ENCODE measurements at regions not wholly inside any gene's neighbourhood (a gene's known extent, or its start where the extent isn't known, plus 50 kb on each side); places are given as distances from the start of the nearest gene placed in this dataset.
A peak's percentile ranks its signal among the peaks of the same experiment; 100 is the strongest.
"Not testable (repeated sequence)": the region's sequence is repeated elsewhere in the genome, so short reads cannot be mapped to it uniquely, and the experiment has no call there.

DNA sequence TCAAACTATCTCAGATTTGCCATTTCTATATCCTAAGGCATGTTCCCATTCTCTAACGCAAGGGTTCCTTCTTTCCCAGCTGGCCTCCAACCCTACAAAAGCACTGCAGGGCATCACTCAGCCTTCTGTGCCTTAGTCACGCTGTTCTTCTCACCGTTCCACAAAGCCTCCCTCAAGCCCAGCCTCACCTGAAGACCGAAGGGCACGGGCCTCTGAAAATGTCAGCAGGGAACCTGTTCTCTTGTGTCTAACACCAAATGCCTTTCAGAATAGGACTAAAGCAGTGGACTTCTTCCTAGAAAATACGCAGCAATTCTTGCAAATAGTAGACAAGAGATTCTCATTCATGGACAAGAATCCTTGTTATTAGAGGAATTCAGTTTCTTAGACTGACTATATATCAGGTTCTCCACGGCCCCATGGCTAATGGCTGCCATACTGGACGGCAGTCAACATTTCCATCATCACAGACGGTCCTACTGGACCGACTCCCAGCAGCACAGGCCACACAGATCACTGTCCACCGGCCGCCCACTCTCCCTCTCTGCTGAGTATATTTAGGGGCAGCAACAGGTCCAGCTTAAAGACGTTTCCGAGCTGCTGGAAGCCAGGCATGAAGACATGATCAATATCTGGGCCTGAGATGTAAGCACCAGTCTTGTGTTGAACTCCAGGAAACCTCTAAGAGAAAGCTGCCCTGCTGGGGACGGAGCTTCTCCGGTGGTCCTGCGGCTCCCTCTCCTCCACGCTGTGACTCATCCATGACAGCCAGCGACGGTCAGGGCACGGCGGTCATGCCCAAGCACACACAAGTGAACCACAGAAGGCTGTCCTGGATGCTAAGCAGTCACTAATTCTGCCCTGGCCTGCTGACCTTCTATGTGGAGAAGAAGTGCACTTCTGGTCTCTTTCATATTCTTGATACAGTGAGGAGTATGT is 61.8 kb upstream of the TNK2 start:
- not testable (repeated sequence) for DNase-seq

- not testable (repeated sequence) for DNase-seq
Measured at GRCh38 chr3:195969341-195969740, 61.0 kb upstream of the TNK2 start.

- not testable (repeated sequence) for DNase-seq
Measured at GRCh38 chr3:195968104-195968503, 59.8 kb upstream of the TNK2 start.

DNA sequence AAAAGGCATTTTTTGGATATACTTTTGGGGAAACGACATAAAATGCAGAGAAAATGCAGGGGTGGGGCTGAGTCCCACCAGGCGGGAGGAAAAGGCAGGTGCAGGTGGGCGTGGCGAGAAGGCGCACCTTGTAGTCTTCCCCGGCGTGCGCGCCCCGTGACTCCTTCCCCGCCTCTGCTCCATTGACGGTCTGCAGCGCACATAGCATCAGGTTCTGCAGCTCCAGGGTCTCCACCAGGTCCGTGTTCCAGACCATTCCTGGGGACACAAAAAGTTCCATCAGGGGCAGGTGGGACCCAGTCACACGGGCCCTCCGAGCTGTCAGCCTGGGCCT is 59.0 kb upstream of the TNK2 start:
- DNase-seq = not testable (repeated sequence)

DNA sequence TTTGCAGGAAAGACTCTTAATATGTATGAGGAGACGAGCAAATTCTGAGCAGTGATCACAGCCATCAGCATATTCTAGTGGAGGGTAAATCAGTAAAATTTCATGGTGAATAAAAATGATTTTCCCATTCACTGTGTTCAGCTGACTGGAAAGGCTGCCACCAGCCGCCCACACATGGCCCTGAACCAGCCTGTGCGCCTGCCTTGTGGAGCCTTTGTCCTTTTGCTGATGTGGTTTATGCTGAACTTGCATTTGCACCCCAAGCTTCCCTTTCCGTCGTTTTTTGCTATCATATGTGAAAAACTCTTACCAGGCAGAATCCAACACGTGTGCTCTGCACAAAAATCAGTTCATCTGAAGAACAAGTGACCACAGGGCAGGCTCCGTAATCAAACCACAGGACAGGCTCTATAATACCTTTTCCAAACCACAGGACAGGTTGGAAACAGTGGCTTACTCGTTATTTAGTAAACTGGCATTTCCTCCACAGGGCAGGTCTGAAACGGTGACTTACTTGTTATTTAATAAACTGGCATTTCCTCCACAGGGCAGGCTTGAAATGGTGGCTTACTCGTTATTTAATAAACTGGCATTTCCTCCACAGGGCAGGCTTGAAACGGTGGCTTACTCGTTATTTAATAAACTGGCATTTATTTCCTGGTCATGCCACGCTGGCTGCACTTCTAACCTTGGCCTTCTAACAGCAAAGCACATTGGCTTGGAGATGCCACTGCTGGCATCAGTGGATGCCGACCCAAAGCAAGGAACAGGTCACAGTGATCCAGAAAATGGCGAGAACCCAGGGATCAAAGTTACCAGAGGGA is 58.4 kb upstream of the TNK2 start:
- not testable (repeated sequence) for DNase-seq

- not testable (repeated sequence) for DNase-seq
Measured at GRCh38 chr3:195965217-195965616, 56.9 kb upstream of the TNK2 start.

- DNase-seq = not testable (repeated sequence)
Measured at GRCh38 chr3:195964318-195965107, 56.2 kb upstream of the TNK2 start.

- DNase-seq = not testable (repeated sequence)
Measured at GRCh38 chr3:195962222-195962621, 53.9 kb upstream of the TNK2 start.

DNA sequence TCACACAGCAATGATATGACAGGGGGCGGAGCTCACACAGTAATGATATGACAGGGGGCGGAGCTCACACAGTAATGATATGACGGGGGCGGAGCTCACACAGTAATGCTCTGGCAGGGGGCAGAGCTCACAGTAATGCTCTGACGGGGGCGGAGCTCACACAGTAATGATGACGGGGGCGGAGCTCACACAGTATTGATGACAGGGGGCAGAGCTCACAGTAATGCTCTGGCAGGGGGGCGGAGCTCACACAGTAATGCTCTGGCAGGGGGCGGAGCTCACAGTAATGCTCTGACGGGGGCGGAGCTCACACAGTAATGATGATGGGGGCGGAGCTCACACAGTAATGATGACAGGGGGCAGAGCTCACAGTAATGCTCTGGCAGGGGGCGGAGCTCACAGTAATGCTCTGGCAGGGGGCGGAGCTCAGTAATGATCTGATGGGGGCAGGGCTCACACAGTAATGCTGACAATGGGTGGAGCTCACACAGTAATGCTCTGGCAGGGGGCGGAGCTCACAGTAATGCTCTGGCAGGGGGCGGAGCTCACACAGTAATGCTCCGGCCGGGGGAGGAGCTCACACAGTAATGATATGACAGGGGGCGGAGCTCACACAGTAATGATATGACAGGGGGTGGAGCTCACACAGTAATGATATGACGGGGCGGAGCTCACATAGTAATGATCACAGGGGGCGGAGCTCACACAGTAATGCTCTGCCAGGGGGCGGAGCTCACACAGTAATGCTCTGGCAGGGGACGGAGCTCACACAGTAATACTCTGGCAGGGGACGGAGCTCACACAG is 52.8 kb upstream of the TNK2 start:
- peak; percentile 54 for DNase-seq

DNA sequence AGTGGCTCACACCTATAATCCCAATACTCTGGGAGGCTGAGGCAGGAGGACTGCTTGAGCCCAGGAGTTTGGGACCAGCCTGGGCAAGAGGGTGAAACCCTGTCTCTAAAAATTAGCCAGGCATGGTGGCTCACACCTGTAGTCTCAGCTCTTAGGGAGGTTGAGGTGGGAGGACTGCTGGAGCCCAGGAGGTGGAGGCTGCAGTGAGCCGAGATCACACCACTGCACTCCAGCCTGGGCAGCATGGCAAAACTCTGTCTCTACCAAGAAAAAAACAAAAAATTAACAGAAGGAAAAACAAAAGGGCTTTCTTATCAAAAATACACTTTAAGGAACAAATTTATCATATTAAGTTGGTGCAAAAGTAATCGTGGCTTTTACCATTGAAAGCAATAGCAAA is 51.8 kb upstream of the TNK2 start:
- DNase-seq = not testable (repeated sequence)

- not testable (repeated sequence) for DNase-seq
Measured at GRCh38 chr3:195959367-195960157, 51.2 kb upstream of the TNK2 start.

DNA sequence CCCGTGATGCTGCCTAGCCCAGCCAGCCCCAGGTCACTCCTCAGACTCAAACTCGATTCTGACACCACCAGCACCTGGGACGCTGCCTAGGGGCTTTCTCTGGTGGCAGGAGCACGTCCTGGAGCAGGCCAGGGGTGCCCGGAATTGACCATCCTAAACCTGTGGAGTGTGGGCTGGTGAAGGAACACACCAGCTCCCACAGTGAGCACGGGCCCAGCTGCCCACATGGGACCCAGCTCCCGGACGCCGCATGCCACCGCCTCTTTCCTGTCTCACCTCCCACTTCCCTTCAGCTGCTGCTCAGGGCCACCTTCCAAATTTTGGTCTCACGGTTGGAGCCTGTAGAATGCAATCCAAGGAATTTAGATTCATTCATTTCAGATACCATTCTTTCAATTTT is 50.4 kb upstream of the TNK2 start:
- DNase-seq = not testable (repeated sequence)
